Medulla oblongata (tissue), 1 donor: ENCODE measurements at regions not wholly inside any gene's neighbourhood (a gene's known extent, or its start where the extent isn't known, plus 50 kb on each side); places are given as distances from the start of the nearest gene placed in this dataset.
"Not testable (repeated sequence)": the region's sequence is repeated elsewhere in the genome, so short reads cannot be mapped to it uniquely, and the experiment has no call there.

ENCODE experiments used
- DNase-seq: peaks from one replicate; pipeline ENCODE4 v3.0.0-alpha.2; 2015; ENCODE audit errors: extremely low spot score

GRCh38 chr11:96697466-96697865 lies 307.7 kb downstream of the JRKL start:
- no peak for DNase-seq

DNA sequence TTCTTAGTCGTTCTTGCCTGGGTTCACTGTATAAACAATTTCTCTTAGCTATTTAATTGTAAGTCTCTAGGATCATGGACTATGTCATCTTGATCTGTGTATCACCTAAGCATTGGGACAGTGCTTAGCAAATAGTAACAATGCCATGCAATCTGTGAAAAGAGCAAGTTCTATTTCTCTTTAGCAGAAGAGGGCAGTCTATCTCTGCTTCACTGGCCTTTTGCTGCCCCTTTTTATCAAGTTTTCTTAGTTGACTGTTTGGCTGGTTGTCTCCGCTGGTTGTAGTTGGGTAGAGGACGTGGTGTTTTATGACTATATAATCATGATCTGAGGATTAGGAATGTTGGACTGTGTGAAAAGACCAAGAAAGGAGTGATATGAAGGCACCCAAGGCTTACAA lies 315.0 kb downstream of the JRKL start:
- DNase-seq, result no peak

DNA sequence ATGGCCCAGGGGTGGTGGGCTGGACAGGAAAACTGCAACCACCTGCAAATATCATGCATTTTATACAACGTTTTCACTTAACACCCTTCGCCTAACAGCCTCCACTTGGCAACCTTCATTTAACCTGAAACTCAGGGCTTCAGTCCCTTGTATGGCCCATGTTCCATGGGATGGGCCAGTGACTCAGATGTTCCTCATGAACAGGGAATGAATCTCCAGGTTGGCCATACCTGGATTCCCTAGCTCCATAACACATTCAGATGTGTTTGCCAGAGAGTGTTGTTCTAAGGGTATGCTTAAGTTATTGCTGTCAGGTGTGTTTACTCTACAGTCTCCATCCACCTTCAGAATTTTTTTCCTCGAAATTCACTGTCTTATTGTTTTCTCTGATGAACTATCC lies 316.9 kb downstream of the JRKL start:
- DNase-seq, result no peak

DNA sequence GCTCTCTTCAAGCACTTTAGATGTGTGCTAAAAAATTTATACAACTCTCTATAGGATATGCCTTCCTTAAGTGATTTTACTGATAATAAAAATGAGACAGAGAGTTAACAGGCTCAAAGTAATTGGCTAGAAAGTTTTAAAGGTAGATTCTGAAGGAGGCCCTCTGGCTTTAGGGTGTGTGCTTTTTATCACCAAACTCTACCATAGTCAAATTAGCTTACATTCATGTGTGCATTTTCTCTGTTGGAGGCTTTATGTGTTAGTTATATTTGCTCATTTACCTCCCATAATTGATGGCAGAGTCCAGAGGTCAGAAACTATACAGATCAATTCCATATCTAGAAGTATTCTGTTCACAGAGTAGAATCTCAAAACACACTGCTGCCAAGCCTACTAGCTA lies 317.5 kb downstream of the JRKL start:
- DNase-seq, result no peak

DNA sequence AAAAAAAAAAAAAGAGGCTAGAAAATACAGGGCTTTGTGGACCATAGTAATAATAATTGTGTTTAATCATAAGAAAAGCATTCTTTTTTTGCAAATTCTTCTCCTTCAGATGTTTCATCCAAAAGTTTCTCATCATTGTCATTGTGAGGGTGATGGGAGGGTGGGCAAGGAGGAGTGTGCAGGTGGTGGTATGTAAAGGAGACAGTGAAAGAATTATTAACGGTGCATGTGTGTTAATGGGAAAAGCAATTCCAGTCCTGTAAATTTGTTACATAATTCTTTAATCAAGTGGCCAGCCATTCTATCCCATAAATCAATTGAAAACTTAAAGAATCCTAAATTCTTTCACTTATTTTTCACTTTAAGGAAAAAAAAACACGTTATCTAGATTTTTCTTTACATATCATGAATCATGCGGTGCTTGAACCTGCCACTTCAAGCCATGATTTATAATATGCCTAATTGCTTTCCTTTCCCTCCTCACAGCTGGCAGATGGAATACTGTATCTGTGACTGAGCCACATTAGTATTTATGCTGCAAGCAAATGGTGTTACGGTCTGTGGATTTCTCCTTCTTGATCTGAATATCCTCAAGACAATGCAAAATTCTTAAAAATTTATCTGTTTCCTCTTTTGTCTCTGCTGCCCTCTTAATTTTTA lies 318.5 kb downstream of the JRKL start:
- no peak for DNase-seq

- DNase-seq, result no peak
Measured at GRCh38 chr11:96713301-96713700, 323.5 kb downstream of the JRKL start.

DNA sequence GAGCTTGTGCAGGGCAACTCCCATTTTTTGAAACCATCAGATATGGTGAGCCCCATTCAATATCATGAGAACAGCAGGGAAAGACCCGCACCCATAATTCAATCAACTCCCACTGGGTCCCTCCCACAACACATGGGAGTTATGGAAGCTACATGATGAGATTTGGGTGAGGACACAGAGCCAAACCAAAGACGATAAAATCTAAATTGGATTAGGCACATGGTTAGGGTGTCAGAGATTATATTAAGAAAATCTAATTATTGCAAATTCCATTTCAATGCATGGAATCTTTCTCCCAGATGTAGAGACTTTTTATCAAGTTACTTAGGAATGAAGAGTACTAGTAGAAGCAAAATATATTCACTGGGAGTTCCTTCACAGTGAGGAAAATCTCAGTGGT lies 324.9 kb downstream of the JRKL start:
- no peak for DNase-seq

GRCh38 chr11:96715208-96715607 lies 325.4 kb downstream of the JRKL start:
- DNase-seq, result no peak

DNA sequence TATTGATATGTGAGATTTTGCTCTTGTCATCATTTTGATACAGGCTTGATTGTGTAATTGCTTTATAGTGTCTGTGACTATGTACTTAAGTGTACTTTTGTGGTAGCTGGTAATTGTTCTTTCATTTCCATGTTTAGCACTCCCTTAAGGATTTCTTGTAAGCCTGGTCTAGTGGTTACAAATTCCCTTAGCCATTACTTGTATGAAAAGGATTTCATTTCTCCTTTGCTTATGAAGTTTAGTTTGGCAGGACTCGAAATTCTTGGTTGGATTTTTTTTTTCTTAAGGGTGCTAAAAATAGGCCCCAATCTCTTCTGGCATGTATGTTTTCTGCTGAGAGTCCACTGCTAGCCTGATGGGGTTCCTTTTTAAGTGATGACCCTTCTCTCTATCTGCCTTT lies 346.8 kb downstream of the JRKL start:
- no peak for DNase-seq

- DNase-seq, result no peak
Measured at GRCh38 chr11:96738311-96738710, 348.5 kb downstream of the JRKL start.

DNA sequence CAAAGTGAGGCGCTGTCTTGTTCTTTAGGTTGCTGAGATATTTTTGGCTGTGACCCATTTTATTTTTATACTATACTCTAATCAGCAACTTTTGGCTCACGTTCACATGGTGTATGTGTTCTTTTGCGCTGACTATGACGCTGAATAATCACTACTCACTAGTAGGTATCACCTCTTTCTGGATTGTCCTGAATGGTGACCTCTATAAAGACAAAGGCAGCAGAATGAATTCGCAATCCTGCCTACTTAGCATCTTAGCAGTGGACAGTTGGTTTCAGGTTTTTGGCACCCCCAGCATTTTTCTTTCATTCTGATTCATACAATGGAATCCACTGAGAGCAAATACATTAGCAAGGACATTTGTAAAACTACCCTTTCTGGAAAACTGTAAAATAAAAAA lies 351.3 kb downstream of the JRKL start:
- DNase-seq, result no peak

DNA sequence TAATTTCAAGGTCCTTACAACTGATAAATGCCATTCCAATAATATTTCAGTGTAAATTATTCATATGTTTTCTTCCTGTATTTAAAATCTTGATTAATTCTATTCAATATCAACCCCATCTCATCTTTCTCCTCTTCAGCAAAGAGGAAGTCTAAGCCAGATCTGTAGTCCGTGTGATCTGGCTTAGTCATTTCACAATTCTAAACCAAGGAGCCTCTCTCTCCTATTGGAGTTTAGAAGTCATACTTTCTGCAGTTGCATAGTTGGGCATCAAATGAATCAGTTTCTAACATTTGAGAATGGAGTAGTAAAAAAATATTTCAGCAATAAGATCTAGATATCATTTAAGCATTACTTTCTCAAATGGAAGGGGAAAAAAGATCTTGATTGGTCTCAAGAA lies 354.9 kb downstream of the JRKL start:
- DNase-seq, result no peak

DNA sequence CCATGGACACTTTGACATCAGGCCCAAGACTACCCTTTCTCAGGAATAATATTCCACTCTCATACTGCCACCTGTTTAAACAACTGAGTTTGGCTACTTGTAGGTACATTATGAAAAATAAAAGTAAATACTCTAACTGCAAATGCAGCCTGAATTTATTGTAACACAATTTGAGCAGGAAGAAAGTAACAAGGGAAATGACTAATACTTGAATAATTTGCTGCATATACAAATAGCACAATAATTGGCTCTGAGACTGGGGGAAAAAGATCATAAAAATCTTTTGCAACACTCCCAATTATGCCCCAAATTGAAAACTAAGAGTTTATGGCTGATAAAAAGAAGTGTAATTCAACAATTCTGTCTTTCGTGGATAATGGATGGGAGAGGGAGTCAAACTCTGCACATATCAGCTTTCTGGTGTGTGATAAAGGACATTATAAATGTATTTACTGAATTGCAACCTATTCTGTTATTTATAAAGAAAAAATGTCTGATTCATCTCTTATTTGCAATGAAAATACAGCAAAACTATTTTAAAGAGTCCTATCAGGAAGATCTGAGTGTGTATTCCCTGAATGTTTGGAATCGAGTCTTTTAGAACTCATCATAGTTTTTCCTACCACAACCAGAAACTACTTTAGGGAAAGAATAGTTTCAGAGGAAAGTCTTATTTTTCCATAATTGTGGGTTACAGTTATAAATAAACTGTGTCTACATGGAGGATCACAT lies 359.0 kb downstream of the JRKL start:
- DNase-seq, result no peak

- not testable (repeated sequence) for DNase-seq
Measured at GRCh38 chr11:96751807-96752206, 362.0 kb downstream of the JRKL start.

- DNase-seq, result no peak
Measured at GRCh38 chr11:96752221-96752620, 362.4 kb downstream of the JRKL start.

- no peak for DNase-seq
Measured at GRCh38 chr11:96753997-96754396, 364.2 kb downstream of the JRKL start.

DNA sequence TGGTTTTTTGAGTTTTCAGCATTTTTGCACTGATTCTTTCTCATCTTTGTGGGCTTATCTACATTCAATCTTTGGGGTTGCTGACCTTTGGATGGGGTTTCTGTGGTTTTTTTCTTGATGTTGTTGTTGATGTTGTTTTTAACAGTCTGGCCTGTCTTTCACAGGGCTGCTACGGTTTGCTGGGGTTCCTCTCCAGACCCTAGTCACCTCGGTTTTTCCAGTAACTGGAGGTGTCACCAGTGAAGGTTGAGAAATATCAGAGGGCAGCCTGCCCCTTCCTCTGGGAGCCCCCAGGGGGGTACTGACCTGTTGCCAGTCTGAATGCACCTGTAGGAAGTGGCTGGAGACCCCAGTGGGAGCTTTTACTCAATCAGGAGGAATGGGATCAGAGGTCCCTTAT lies 365.4 kb downstream of the JRKL start:
- DNase-seq, result no peak

- DNase-seq, result no peak
Measured at GRCh38 chr11:96755752-96756151, 365.9 kb downstream of the JRKL start.

DNA sequence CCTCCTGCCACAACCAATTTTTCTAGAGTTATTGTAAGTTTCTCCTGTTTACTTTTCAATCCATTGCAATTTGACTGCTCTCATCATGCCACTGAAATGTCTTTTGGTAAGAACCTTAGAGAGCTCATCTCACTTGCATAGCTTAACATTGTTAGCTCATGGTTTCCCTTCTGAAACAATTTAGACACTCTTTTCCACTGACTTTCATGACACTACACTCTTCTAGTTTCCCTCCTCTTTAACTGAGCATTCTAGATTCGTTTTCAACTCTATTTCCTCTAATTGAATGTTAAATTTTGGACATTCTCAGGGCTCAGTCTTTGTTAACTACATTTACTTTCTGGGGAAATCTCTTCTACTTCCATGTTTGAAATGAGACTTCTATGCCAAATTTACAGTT lies 369.1 kb downstream of the JRKL start:
- DNase-seq, result no peak

- no peak for DNase-seq
Measured at GRCh38 chr11:96760306-96760705, 370.5 kb downstream of the JRKL start.

- DNase-seq, result no peak
Measured at GRCh38 chr11:96760815-96761214, 371.0 kb downstream of the JRKL start.

DNA sequence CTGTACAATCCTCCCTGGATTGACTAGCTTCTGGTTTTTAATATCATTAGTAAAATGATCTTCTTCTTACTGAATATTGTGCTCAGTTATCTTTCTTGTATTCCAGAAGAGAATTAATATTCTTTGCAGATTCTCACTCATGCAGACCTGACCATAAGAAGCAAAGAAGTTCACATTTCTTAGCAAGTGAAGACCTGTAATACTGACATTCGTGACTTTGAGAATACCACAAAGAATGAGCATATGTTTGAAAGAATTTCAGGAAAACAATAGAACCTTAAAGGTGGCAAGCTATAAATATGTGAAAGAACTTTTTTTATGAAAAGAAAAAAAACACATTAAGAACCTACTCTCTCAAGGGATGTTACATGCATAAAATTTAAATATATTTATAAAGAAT lies 371.6 kb downstream of the JRKL start:
- no peak for DNase-seq

DNA sequence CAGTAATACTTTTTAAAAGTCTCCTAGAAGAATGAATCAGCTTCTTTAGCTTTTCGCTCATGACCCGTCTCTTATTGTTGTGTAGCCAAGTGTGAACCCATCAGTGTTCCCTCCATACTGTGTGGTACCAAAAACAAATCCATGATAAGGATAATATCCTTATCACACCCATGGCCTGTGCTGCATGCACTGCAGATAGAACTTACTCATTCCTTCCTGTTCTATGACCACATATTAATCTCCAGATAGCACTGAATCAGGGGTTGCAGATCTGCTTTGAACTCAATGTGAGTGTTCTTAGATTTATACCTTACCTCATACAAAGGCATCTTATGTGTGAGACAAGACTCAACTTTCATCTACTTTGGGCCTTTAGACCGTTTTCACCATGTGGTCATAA lies 373.4 kb downstream of the JRKL start:
- DNase-seq, result no peak

DNA sequence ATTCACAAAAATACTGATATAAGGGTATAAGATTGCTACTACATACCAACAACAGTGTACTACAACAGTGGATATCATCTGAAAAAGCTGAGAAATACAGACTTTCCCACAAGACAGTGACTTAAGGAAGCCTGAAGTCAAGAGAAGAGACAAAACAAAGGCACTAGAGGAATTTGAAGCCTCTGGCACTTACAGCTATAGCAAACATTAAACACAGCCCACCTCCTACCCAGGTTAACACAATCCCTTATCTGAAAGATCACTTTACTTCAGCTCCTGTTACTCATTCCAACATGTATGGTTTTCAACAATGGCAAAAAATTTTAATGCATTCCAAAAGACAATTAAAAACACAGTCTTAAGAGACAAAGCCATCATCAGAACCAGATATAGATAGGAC lies 388.5 kb downstream of the JRKL start:
- no peak for DNase-seq
